Pancreas (tissue), 10 donors: ENCODE measurements at regions not wholly inside any gene's neighbourhood (a gene's known extent, or its start where the extent isn't known, plus 50 kb on each side); places are given as distances from the start of the nearest gene placed in this dataset.

Experiments
- ATAC-seq, 4 donors: fragments of 200-7000 bp; cut with Tn5 transposase; one replicate each; pipeline versions ENCODE4 v1.8.0 to v1.9.1; 2020; ENCODE audit warnings: mild to moderate bottlenecking in 4 of 4, moderate library complexity in 4 of 4
- DNase-seq, 6 donors: peaks; one replicate each; pipeline ENCODE4 v3.0.0-alpha.2; 2020
- FAIRE-seq: peaks from 2 replicates; lab custom pipeline; 2012; peaks lifted over from hg19 to GRCh38; lab: Jason Lieb, UNC
- H3K27ac ChIP-seq, 4 donors: fragments of 200-600 bp; sonication (generic); 1 replicate in 3 of 4; 2 replicates in 1 of 4; pipeline versions ENCODE4 v1.5.0 to v1.8.0; 2020
- H3K27me3 ChIP-seq, 4 donors: fragments of 200-600 bp; one replicate each; pipeline ENCODE4 v1.8.0; 2021
- H3K36me3 ChIP-seq, 3 donors: fragments of 200-600 bp; sonication (generic) in 1 of 3; one replicate each; pipeline versions ENCODE4 v1.5.0 to v1.8.0; 2020 to 2021
- H3K4me1 ChIP-seq, 3 donors: fragments of 200-600 bp; one replicate each; pipeline ENCODE4 v1.8.0; 2021
- H3K4me3 ChIP-seq, 4 donors: fragments of 200-600 bp; sonication (generic) in 2 of 4; one replicate each; pipeline versions ENCODE4 v1.5.0 to v1.8.0; 2020 to 2021
- H3K9me3 ChIP-seq, 4 donors: fragments of 200-600 bp; one replicate each; pipeline ENCODE4 v1.8.0; 2021
- WGBS, 2 donors: extraction: QIAGEN DNeasy Blood & Tissue Kit; methylation state at CpG; one replicate each; pipeline ENCODE4 v1.1.7; 2013; 5-methylcytosine and 5-hydroxymethylcytosine counted together
- intact Hi-C, 3 donors: fragments of 100-400 bp; cut with DNase I; formaldehyde crosslinking; loops; one replicate each; pipeline versions ENCODE4 v1.11.1 to v1.14.2; 2022
- TF ChIP-seq, protein P1 (sequence below), 4 donors: fragments of 200-600 bp; sonication (generic) in 3 of 4; IDR thresholded peaks; one replicate each; pipeline versions ENCODE4 v1.5.0 to v1.8.0; 2021; ENCODE audit warnings: antibody characterized with exemption in 4 of 4
- donor health status: healthy with polysubstance abuse.
- donor health status: DM: no; HTN: no; CAD: no; lungs with moderate emphysema.
- donor health status: DM: no; HTN: no; CAD: no.
- donor health status: control.
- donor health status: control.
- donor health status: Bipolar disorder and iron deficiency.
- donor health status: DM: yes; HTN: yes; CAD: no.
- donor health status: DM: no; HTN: no; CAD: no.
- donor health status: DM: no; HTN: no; CAD: no.
- donor health status: DM: yes; HTN: yes; CAD: no.

DNA sequence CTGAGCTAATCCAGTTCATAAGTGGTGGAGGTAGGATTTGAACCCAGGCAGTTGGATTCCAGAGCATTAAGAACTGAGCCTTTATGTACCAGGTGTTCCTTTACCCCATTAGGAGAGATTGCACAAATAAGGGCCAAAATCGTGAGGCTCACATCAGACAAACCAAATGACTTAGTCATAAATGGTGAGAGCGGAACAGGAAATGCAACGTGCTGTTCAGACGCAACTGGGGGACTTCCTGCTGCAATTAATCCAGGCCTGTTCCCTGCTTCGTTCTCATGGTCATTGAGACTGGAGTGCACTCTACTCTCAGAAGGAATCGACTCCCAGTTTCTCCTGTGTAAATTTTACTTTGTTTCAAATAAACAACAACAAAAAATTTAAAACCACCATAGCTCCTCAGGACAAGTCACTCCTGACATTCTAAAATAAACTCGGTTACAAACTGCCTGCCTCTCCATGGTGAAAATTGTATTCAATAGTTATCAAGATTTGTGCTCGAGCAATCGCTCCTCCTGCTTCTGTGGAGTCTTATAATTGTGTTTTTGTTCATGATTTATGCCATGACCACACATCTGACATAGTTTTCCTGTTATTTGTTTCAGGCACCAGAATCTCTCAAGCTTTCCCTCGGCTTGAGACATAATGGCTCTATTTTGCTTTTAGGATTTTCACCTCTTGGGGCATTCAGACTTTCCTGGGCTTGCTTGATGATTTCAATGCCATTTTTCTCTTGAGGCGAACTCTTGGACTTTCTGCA is 115.3 kb upstream of the BMPER start:
- Histone ChIP-seq H3K27me3 (no peaks in the 10 kb centered on the region), H3K27ac (no peak overlapping the region), H3K4me3 (no peak overlapping the region), H3K9me3 (no peaks in the 10 kb centered on the region), H3K4me1 (no peaks in the 10 kb centered on the region), H3K36me3 (no peaks in the 10 kb centered on the region)
- TF ChIP-seq, protein P1, sequence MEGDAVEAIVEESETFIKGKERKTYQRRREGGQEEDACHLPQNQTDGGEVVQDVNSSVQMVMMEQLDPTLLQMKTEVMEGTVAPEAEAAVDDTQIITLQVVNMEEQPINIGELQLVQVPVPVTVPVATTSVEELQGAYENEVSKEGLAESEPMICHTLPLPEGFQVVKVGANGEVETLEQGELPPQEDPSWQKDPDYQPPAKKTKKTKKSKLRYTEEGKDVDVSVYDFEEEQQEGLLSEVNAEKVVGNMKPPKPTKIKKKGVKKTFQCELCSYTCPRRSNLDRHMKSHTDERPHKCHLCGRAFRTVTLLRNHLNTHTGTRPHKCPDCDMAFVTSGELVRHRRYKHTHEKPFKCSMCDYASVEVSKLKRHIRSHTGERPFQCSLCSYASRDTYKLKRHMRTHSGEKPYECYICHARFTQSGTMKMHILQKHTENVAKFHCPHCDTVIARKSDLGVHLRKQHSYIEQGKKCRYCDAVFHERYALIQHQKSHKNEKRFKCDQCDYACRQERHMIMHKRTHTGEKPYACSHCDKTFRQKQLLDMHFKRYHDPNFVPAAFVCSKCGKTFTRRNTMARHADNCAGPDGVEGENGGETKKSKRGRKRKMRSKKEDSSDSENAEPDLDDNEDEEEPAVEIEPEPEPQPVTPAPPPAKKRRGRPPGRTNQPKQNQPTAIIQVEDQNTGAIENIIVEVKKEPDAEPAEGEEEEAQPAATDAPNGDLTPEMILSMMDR (IDR thresholded peaks at IDR 0.05), result no peak
- WGBS, 2 donors, result 62 to 71% methylated on average over 11 of the region's 11 CpGs
- no peak for FAIRE-seq
- intact Hi-C loops, result no loop called here
- ATAC-seq, result no peak
- no peak for DNase-seq

DNA sequence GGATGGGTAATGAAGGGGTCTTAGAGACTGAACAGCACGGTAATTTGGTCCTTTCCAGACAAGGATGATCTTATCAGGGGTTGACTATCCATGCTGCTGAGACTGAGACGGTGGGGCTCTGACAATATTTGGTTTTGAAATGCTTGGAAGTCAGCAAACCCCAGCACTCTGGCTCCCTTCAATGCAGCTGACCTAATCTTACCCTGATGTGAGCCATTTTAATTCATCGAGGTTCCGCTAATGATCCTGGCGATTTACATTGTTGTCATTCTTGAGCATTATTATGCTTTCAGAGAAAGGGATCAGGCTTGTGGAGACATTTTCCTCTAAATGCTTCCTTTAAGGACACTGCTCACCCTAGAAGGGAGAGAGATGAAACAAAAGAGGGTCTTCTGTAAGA is 114.6 kb upstream of the BMPER start:
- no peak for ATAC-seq
- TF ChIP-seq, protein P1 (IDR thresholded peaks at IDR 0.05), result no peak
- Histone ChIP-seq H3K4me1 (no peaks in the 10 kb centered on the region), H3K36me3 (no peaks in the 10 kb centered on the region), H3K4me3 (no peak overlapping the region), H3K27ac (no peak overlapping the region), H3K9me3 (no peaks in the 10 kb centered on the region), H3K27me3 (no peaks in the 10 kb centered on the region)
- no peak for FAIRE-seq
- intact Hi-C loops, result no loop called here
- WGBS, 2 donors, result 61 to 75% methylated on average over 5 of the region's 5 CpGs
- DNase-seq, result no peak

DNA sequence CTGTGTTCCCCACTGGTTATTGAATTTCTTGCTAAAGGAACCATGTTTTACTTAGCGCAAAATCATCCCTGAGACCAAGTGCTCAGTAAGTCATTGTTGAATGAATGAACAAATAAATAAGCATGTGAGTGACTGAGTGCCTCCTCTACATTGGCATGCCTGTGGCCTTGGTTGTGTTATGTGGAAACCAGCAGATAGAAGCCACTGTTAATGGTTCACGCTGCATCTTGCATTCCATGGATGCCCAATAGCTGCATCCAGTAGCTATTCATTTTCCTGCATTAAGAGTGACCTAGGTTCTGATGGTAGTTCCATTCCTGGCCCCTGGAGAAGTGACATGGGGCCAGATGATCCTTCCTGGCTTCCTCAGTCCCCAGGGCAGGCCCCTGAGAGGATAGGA is 113.3 kb upstream of the BMPER start:
- H3K4me1 ChIP-seq, result no peaks in the 10 kb centered on the region
- H3K9me3 ChIP-seq, result no peaks in the 10 kb centered on the region
- intact Hi-C loops, result no loop called here
- FAIRE-seq (no peak), ATAC-seq (no peak), DNase-seq (no peak)
- H3K27ac ChIP-seq, result no peak overlapping the region
- H3K36me3 ChIP-seq, result no peaks in the 10 kb centered on the region
- 96 to 98% methylated on average over 2 of the region's 2 CpGs for WGBS, 2 donors
- TF ChIP-seq, protein P1 (IDR thresholded peaks at IDR 0.05), result no peak
- no peaks in the 10 kb centered on the region for H3K27me3 ChIP-seq
- H3K4me3 ChIP-seq, result no peak overlapping the region

DNA sequence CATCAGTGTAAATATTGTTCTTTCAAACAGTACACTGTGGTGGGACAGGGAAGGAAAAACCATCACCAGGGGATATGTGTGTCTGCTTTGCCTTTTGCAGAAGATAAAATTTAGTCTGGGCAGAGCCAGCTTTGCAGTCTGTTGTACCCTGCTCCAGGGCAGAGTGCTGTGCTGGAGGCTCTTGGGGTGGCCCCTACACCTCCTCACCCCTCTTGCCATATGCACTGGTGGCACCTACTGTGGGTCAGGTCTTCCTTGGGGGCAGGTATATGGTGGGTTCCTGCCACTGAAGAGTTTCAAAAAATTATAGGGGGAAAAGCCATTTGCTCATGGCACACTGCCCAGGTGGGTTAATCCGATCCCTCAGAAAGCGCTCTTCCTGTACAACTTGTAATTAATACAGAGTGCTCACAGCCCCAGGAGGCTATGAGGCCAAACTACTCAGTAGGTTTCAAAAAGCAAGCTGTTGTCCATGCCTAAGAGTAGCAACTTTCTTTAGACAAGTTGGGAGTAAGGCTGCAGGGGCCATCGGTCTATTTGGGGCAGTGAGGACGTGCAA is 112.7 kb upstream of the BMPER start:
- intact Hi-C loops, result no loop called here
- Histone ChIP-seq H3K27me3 (no peaks in the 10 kb centered on the region), H3K4me1 (no peaks in the 10 kb centered on the region), H3K27ac (no peak overlapping the region), H3K9me3 (no peaks in the 10 kb centered on the region), H3K36me3 (no peaks in the 10 kb centered on the region), H3K4me3 (no peak overlapping the region)
- TF ChIP-seq, protein P1 (IDR thresholded peaks at IDR 0.05), result no peak
- ATAC-seq (no peak), FAIRE-seq (no peak), DNase-seq (no peak)
- 88 to 90% methylated on average over 4 of the region's 4 CpGs for WGBS, 2 donors

DNA sequence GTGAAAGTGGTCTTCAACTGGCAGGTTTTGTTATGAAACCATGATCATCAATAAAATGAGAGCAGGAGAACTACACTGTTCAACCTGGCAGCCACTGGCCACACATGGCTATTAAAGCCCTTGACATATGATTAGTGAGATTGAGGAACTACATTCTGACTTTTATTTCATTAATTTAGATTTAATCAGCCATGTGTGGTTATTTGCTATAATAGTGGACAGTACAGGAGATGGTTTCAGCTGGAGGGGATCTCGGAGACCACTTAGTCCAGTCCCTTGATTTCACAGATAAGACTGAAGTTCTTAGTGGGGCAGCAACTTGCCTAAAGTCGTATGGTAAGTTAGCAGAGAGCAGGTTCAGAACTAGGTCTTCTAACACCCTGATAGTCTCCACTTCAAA is 111.7 kb upstream of the BMPER start:
- no peak for DNase-seq
- Histone ChIP-seq H3K9me3 (no peaks in the 10 kb centered on the region), H3K4me3 (no peak overlapping the region), H3K27me3 (no peaks in the 10 kb centered on the region), H3K27ac (no peak overlapping the region), H3K36me3 (no peaks in the 10 kb centered on the region), H3K4me1 (no peaks in the 10 kb centered on the region)
- intact Hi-C loops, result no loop called here
- no peak for ATAC-seq
- FAIRE-seq, result no peak
- TF ChIP-seq, protein P1 (IDR thresholded peaks at IDR 0.05), result no peak
- WGBS, 2 donors, result 72 to 90% methylated on average over 2 of the region's 2 CpGs
